HepG2 (cell line): ENCODE measurements at regions not wholly inside any gene's neighbourhood (a gene's known extent, or its start where the extent isn't known, plus 50 kb on each side); places are given as distances from the start of the nearest gene placed in this dataset.

Experiments used
- ATAC-seq: fragments of 200-7000 bp; cut with Tn5 transposase; 3 replicates; pipeline ENCODE4 v1.9.1; 2020; ENCODE audit warnings: mild to moderate bottlenecking, moderate library complexity
- BruUV-seq: library from RNA; stranded (reverse); fragments of 400-500 nt; replicated peaks from 2 replicates; lab custom pipeline; 2021; lab: Mats Ljungman, UMichigan
- CTCF ChIA-PET: fragments of 300-600 bp; formaldehyde crosslinking; extraction: SDS; loops from one replicate; lab custom pipeline; 2021; ENCODE audit warnings: low total read pairs, inconsistent platforms, low intra/inter-chr PET ratio; lab: Yijun Ruan, JAX
- POLR2A ChIA-PET: fragments of 350-600 bp; sonication (Branson Sonifier 250); formaldehyde crosslinking; loops from one replicate; lab custom pipeline; 2020; ENCODE audit warnings: antibody characterized with exemption, inconsistent platforms; lab: Yijun Ruan, JAX
- DNase-seq: peaks from one replicate; pipeline ENCODE4 v3.0.0-alpha.2; 2015; ENCODE audit warnings: low spot score
- FAIRE-seq: peaks from 3 replicates; lab custom pipeline; 2011; peaks lifted over from hg19 to GRCh38; lab: Jason Lieb, UNC
- H2AFZ ChIP-seq: one replicate; pipeline ENCODE4 v1.6.1; 2011; ENCODE audit warnings: low read length, inconsistent platforms
- H3K27ac ChIP-seq: fragments of 300-600 bp; 3 replicates; pipeline ENCODE4 v1.8.0; 2011; ENCODE audit warnings: mixed run types, mild to moderate bottlenecking, mixed read lengths, low read length, inconsistent platforms; ENCODE audit not compliant: insufficient read depth; ENCODE audit errors: extremely low read length
- H3K27me3 ChIP-seq, 2 experiments: fragments of 200-600 bp in 1 of 2; 2 replicates in 1 of 2; 3 replicates in 1 of 2; pipeline versions ENCODE4 v1.6.0 to v1.8.0; 2011; ENCODE audit warnings: low read length in 2 of 2, mild to moderate bottlenecking in 2 of 2, moderate library complexity in 2 of 2, inconsistent platforms in 1 of 2; ENCODE audit not compliant: insufficient read depth in 2 of 2, control insufficient read depth in 1 of 2
- H3K36me3 ChIP-seq, 2 experiments: fragments of 200-600 bp in 1 of 2; replicated peaks in 1 of 2; 2 replicates in 1 of 2; 3 replicates in 1 of 2; pipeline versions ENCODE4 v1.5.1 to v1.8.0; 2011; ENCODE audit warnings: low read length in 2 of 2, inconsistent platforms in 1 of 2; ENCODE audit not compliant: insufficient read depth in 2 of 2, control insufficient read depth in 1 of 2
- H3K4me1 ChIP-seq: 2 replicates; pipeline ENCODE4 v1.5.1; 2012; ENCODE audit warnings: low read length, inconsistent platforms; ENCODE audit not compliant: insufficient read depth
- H3K4me2 ChIP-seq: 2 replicates; pipeline ENCODE4 v1.6.0; 2011; ENCODE audit warnings: low read depth, low read length, inconsistent platforms
- H3K4me3 ChIP-seq, 3 experiments: fragments of 200-600 bp in 1 of 3; sonication (generic), shearing (Covaris generic) in 1 of 3; replicated peaks in 1 of 3; 2 replicates each; pipeline ENCODE4 v1.5.1; 2011 to 2016; ENCODE audit warnings: low read length in 3 of 3, inconsistent platforms in 2 of 3, low read depth in 2 of 3, mild to moderate bottlenecking in 2 of 3, control low read depth in 1 of 3, mixed read lengths in 1 of 3; ENCODE audit not compliant: insufficient read depth in 1 of 3
- H3K79me2 ChIP-seq: one replicate; pipeline ENCODE4 v1.6.1; 2011; ENCODE audit warnings: low read length, inconsistent platforms; ENCODE audit not compliant: insufficient read depth
- H3K9ac ChIP-seq: 2 replicates; pipeline ENCODE4 v1.6.0; 2011; ENCODE audit warnings: mild to moderate bottlenecking, low read depth, low read length, inconsistent platforms; ENCODE audit not compliant: insufficient read depth
- H3K9me3 ChIP-seq: 2 replicates; pipeline ENCODE4 v1.5.1; 2012; ENCODE audit warnings: mild to moderate bottlenecking, low read length
- H4K20me1 ChIP-seq: 2 replicates; pipeline ENCODE4 v1.6.0; 2011; ENCODE audit warnings: inconsistent platforms, mild to moderate bottlenecking, low read length, moderate library complexity; ENCODE audit not compliant: insufficient read depth
- ERF ChIP-seq: IDR thresholded peaks from 2 replicates; pipeline ENCODE4 v1.6.1; 2018; ENCODE audit warnings: missing biosample characterization, missing genetic modification reagents
- ISL2 ChIP-seq: sonication (generic); formaldehyde crosslinking; IDR thresholded peaks from 2 replicates; pipeline ENCODE4 v1.5.0; 2020; ENCODE audit warnings: missing genetic modification reagents
- NFE2L2 ChIP-seq: fragments of 150-350 bp; IDR thresholded peaks from 2 replicates; pipeline ENCODE4 v1.6.1; 2014; ENCODE audit warnings: low read length
- ZFAT ChIP-seq: sonication (generic); formaldehyde crosslinking; conservative IDR thresholded peaks from 2 replicates; pipeline ENCODE4 v1.8.1; 2023; ENCODE audit warnings: missing genetic modification reagents, inconsistent platforms
- ZNF83 ChIP-seq: sonication (generic); formaldehyde crosslinking; IDR thresholded peaks from 2 replicates; pipeline ENCODE4 v1.4.0; 2020; ENCODE audit warnings: missing genetic modification reagents, mild to moderate bottlenecking, borderline replicate concordance
- ZNF891 ChIP-seq: sonication (generic); formaldehyde crosslinking; IDR thresholded peaks from 2 replicates; pipeline ENCODE4 v1.5.0; 2020; ENCODE audit warnings: mild to moderate bottlenecking, missing genetic modification reagents
- WGBS: methylation state at CpG from one replicate; pipeline ENCODE4 v1.1.6; 2017; ENCODE audit warnings: low lambda C conversion rate; 5-methylcytosine and 5-hydroxymethylcytosine counted together
- in situ Hi-C: cut with HindIII; loops from 2 replicates; pipeline ENCODE4 v1.10.0; 2017; ENCODE audit warnings: low pct_unique_long_range_greater_than_20kb; ENCODE audit not compliant: extremely low pct_ligation_motif_present
- intact Hi-C: fragments of 100-400 bp; cut with micrococcal nuclease; formaldehyde crosslinking; loops from one replicate; pipeline ENCODE4 v1.10.0; 2022; ENCODE audit not compliant: unreplicated experiment
- TF ChIP-seq, protein P1 (sequence below): sonication (generic); formaldehyde crosslinking; IDR thresholded peaks from 2 replicates; pipeline ENCODE4 v1.4.0; 2020; ENCODE audit warnings: missing genetic modification reagents, low read depth, mild to moderate bottlenecking, borderline replicate concordance

- TF ChIP-seq ERF (CRISPR knock-in tag): no peak
- no peak for TF ChIP-seq ZFAT (CRISPR knock-in tag)
- TF ChIP-seq ZNF83 (CRISPR knock-in tag): no peak
- TF ChIP-seq, protein P1, sequence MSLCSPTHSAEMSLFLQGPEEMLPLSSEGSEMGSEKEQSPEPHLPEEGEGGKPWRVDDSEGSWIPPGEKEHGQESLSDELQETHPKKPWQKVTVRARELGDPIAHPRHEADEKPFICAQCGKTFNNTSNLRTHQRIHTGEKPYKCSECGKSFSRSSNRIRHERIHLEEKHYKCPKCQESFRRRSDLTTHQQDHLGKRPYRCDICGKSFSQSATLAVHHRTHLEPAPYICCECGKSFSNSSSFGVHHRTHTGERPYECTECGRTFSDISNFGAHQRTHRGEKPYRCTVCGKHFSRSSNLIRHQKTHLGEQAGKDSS (CRISPR knock-in tag): no peak
- no peak for TF ChIP-seq NFE2L2
These were observed 85.9 kb upstream of the KLHL25 start (continued) for GRCh38 chr15:85880501-85881190.

DNA sequence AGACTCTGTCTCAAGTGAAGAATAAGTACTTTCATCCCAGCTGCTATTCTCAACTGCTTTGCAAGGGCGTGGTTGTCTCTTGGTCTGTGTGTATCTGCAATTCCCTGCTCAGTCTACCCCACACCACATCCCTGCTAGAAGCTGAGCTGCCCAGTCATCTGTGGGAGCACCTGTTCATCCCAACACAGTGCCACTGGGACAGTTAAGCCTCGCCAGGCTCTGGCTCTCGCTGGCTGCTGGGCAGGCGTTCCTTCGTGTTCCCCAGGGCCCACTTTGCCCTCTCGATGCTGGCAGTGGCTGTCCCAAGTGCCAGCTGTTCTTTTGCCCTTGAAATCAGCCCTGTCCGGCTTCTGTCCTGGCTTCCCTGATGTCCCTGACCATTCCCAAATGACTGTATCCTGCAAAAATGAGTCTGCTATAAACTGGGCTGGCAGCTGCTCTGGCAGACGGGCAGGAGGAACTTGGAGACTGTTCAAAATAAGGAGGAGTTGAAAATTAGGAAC is 91.6 kb upstream of the KLHL25 start:
- no peak overlapping the region for H3K27ac ChIP-seq
- ChIA-PET CTCF (no interaction called here), POLR2A (no interaction called here)
- in situ Hi-C loops (no loop called here), intact Hi-C loops (no loop called here)
- no TSS peak for BruUV-seq
- no peak for DNase-seq
- H2AFZ ChIP-seq: no peak overlapping the region
- H3K9ac ChIP-seq: no peak overlapping the region
- H4K20me1 ChIP-seq: no peaks in the 10 kb centered on the region
- FAIRE-seq: no peak
- no peak for TF ChIP-seq ZNF891 (CRISPR knock-in tag)
- TF ChIP-seq ISL2 (CRISPR knock-in tag): no peak
- WGBS: 10% methylated on average over 3 of the region's 8 CpGs
- no peak for ATAC-seq
- H3K27me3 ChIP-seq: peaks cover 3 to 16% of the 10 kb centered on the region in 2 experiments; a peak in 3 of 5 replicates
- H3K4me3 ChIP-seq: no peak overlapping the region
- H3K36me3 ChIP-seq: no peaks in the 10 kb centered on the region
- H3K9me3 ChIP-seq: no peaks in the 10 kb centered on the region
- no peaks in the 10 kb centered on the region for H3K79me2 ChIP-seq
- no peak overlapping the region for H3K4me2 ChIP-seq
- no peaks in the 10 kb centered on the region for H3K4me1 ChIP-seq
